ENCODE measurements at regions not wholly inside any gene's neighbourhood (a gene's known extent, or its start where the extent isn't known, plus 50 kb on each side); places are given as distances from the start of the nearest gene placed in this dataset.

- H3K36me3 ChIP-seq (ENCODE audit: control insufficient read depth, insufficient read depth, low read length), result no peaks in the 10 kb centered on the region
- TF ChIP-seq CTCF (IDR thresholded peaks at IDR 0.05; ENCODE audit: insufficient read depth in 1 of 2, low read depth in 1 of 2, low read length in 1 of 2, severe bottlenecking in 1 of 2, unreplicated experiment in 1 of 2), result no peak
- H3K4me3 Mint-ChIP-seq (ENCODE audit: unreplicated experiment), result no peak overlapping the region
- no peaks in the 10 kb centered on the region for H3K9me3 ChIP-seq
- H3K27me3 ChIP-seq (replicated peaks; ENCODE audit: control insufficient read depth, insufficient read depth, low read length), result no peaks in the 10 kb centered on the region
- no peaks in the 10 kb centered on the region for H3K27me3 Mint-ChIP-seq (ENCODE audit: insufficient read depth, unreplicated experiment)
- H3K4me3 ChIP-seq (ENCODE audit: low read depth, low read length), result no peak overlapping the region
- POLR2A ChIA-PET, result no interaction called here
- H3K4me1 Mint-ChIP-seq (ENCODE audit: low read depth, unreplicated experiment), result peaks cover under 1% of the 10 kb centered on the region
- DNase-seq, result no peak
- H3K9me3 Mint-ChIP-seq (ENCODE audit: unreplicated experiment), result no peaks in the 10 kb centered on the region
- no peaks in the 10 kb centered on the region for H3K36me3 Mint-ChIP-seq (ENCODE audit: insufficient read depth, unreplicated experiment)
- no peak overlapping the region for H3K27ac Mint-ChIP-seq (ENCODE audit: unreplicated experiment)
- H3K4me1 ChIP-seq, result no peaks in the 10 kb centered on the region
- CTCF ChIA-PET, result no interaction called here
- intact Hi-C loops (cut with micrococcal nuclease; ENCODE audit: unreplicated experiment), result no loop called here
- no TSS peak for BruUV-seq (replicated peaks)
Measured at GRCh38 chr5:58403822-58404433, 56.0 kb downstream of the PLK2 start.

- H3K27me3 Mint-ChIP-seq (ENCODE audit: insufficient read depth, unreplicated experiment), result no peaks in the 10 kb centered on the region
- no peak overlapping the region for H3K4me3 Mint-ChIP-seq (ENCODE audit: unreplicated experiment)
- H3K9me3 ChIP-seq, result no peaks in the 10 kb centered on the region
- no peaks in the 10 kb centered on the region for H3K9me3 Mint-ChIP-seq (ENCODE audit: unreplicated experiment)
- BruUV-seq (replicated peaks), result no TSS peak
- H3K36me3 ChIP-seq (ENCODE audit: control insufficient read depth, insufficient read depth, low read length), result no peaks in the 10 kb centered on the region
- no peaks in the 10 kb centered on the region for H3K36me3 Mint-ChIP-seq (ENCODE audit: insufficient read depth, unreplicated experiment)
- CTCF ChIA-PET, result no interaction called here
- DNase-seq, result no peak
- no peaks in the 10 kb centered on the region for H3K4me1 Mint-ChIP-seq (ENCODE audit: low read depth, unreplicated experiment)
- no peaks in the 10 kb centered on the region for H3K4me1 ChIP-seq
- H3K27me3 ChIP-seq (replicated peaks; ENCODE audit: control insufficient read depth, insufficient read depth, low read length), result no peaks in the 10 kb centered on the region; the same call in 1 of the 2 replicates
- H3K4me3 ChIP-seq (ENCODE audit: low read depth, low read length), result no peak overlapping the region
- no peak for TF ChIP-seq CTCF (IDR thresholded peaks at IDR 0.05; ENCODE audit: insufficient read depth in 1 of 2, low read depth in 1 of 2, low read length in 1 of 2, severe bottlenecking in 1 of 2, unreplicated experiment in 1 of 2)
- POLR2A ChIA-PET, result no interaction called here
- intact Hi-C loops (cut with micrococcal nuclease; ENCODE audit: unreplicated experiment), result no loop called here
- no peak overlapping the region for H3K27ac Mint-ChIP-seq (ENCODE audit: unreplicated experiment)
Measured at GRCh38 chr5:58401701-58402100, 58.2 kb downstream of the PLK2 start.

GRCh38 chr5:58400737-58401136 lies 59.1 kb downstream of the PLK2 start:
- no peaks in the 10 kb centered on the region for H3K36me3 Mint-ChIP-seq (ENCODE audit: insufficient read depth, unreplicated experiment)

More at GRCh38 chr5:58400737-58401136, 59.1 kb downstream of the PLK2 start:
- no peak overlapping the region for H3K27ac Mint-ChIP-seq (ENCODE audit: unreplicated experiment)
- no TSS peak for BruUV-seq (replicated peaks)
- ChIA-PET CTCF (no interaction called here), POLR2A (no interaction called here)
- TF ChIP-seq CTCF (IDR thresholded peaks at IDR 0.05; ENCODE audit: insufficient read depth in 1 of 2, low read depth in 1 of 2, low read length in 1 of 2, severe bottlenecking in 1 of 2, unreplicated experiment in 1 of 2), result no peak
- Histone ChIP-seq H3K4me3 (ENCODE audit: low read depth, low read length) (no peak overlapping the region), H3K4me1 (no peaks in the 10 kb centered on the region), H3K36me3 (ENCODE audit: control insufficient read depth, insufficient read depth, low read length) (no peaks in the 10 kb centered on the region), H3K9me3 (no peaks in the 10 kb centered on the region), H3K27me3 (replicated peaks; ENCODE audit: control insufficient read depth, insufficient read depth, low read length) (no peaks in the 10 kb centered on the region; the same call in 1 of the 2 replicates)
- no peak for DNase-seq
- intact Hi-C loops (cut with micrococcal nuclease; ENCODE audit: unreplicated experiment), result no loop called here
- H3K4me1 Mint-ChIP-seq (ENCODE audit: low read depth, unreplicated experiment), result no peaks in the 10 kb centered on the region
- no peaks in the 10 kb centered on the region for H3K27me3 Mint-ChIP-seq (ENCODE audit: insufficient read depth, unreplicated experiment)
- H3K4me3 Mint-ChIP-seq (ENCODE audit: unreplicated experiment), result no peak overlapping the region
- no peaks in the 10 kb centered on the region for H3K9me3 Mint-ChIP-seq (ENCODE audit: unreplicated experiment)
